Stimulated activated CD8-positive, alpha-beta memory T cell treated with anti-CD3 and anti-CD28 coated beads, Interleukin-4, amount 100 ng/mL, for 1 hour (primary cell): ENCODE measurements at regions not wholly inside any gene's neighbourhood (a gene's known extent, or its start where the extent isn't known, plus 50 kb on each side); places are given as distances from the start of the nearest gene placed in this dataset.
A peak's percentile ranks its signal among the peaks of the same experiment; 100 is the strongest.

ENCODE experiments used
- DNase-seq, 2 donors: peaks; one replicate each; pipeline ENCODE4 v3.0.0-alpha.2; 2020; ENCODE audit warnings: low read depth in 2 of 2, low spot score in 1 of 2

DNA sequence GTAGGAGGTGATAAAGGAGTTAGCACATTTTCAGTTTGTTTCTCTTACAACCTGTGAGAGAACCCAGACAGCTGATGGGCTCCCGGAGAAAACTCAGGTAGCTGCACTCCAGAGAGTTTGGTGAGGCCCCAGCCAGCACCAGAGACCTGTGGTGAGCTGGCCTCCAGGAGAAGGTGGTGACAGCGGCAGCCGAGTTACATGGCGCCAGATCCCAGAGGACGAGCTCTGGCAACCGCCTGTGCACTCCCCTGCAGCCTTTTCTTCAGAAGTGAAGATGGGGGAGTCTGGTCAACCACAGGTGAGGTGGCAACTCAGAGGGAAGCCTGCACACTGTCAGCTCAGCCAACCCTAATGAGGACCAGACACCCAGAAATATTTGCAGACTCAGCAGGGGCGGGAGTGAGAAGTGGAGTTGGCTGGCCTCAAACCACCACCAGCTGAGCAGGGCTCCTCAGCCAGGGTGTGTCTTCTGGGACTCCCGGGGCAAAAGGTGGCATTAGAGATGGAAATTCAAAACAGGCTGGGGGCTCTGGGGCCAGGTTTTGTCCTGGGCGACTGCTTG lies 209.7 kb downstream of the SETD4 start:
- no peak for DNase-seq

DNA sequence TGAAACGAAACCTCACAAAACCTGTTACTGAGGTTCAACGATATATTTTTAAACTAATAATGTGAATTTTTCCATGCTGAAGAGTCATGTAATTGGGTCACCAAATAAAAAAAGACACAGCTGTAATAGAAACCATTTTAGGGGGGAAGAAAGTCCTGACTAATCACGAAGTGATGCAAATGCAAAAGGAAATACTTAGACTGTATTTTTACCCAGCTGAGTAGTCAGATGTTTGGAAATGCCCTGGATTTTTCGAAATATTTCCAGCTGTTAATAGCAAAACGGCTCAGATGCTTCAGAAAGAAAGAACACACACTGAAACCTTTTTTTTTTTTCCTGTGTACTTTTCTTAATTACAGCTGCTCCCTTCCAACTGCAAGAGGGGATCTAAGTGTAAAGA lies 210.3 kb downstream of the SETD4 start:
- no peak for DNase-seq

- DNase-seq: no peak
Measured at GRCh38 chr21:35849144-35849543, 211.2 kb downstream of the SETD4 start.

DNA sequence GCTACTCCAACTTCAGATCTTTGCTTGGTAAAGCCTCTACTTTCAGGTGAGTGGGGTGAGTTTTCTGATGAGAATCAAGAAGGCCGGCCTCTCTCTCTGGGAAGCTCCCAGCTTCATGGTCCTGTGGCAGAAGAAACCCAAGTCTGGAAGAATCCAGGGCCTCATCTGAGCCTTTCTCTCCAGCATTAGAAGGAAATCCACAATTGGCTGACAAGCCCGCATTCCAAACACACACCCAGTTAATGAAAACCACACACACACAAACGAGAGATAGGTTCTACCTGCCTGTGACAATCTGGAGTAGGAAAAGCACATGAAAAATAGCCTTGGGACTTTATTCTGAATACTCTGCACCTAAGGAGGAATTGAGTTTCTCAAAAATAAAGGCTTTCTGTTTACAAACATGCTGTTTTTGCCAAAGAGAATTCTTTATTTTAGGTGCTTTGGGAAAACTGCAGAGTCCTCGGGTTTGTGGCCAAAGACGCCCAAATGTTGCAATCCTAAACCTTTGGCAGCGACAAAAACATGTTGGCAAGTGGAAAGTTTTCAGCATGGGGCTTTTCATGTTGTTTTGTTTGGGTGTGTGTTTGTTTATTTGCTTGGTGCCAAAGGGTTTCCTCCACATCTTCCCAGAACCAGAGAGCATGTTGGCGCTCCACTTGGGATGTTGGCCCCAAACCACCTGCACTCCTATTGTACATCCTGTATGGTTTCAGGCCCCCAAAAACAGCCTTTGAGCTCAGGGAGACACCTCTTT lies 216.2 kb downstream of the SETD4 start:
- DNase-seq: no peak

DNA sequence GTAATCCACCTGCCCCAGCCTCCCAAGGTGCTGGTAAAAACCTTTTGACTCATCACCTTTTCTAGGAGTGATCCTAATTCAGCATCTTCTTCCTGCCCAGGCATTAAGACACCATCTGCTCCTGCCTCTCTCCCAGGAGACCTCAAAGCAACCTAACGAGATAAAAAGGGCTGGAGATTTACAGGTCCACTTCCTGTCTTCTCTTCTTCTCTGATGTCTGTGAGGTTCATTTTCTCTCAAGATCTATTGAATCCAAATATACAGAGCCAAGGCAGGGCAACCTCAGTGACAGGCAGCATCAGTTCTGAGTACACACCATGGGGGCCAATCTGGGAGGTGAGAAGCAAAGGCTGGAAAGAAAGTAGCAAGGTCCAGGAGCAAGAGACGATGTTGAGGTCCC lies 219.4 kb downstream of the SETD4 start:
- no peak for DNase-seq

- peak in 1 of 2 donors; percentile 3 for DNase-seq
Measured at GRCh38 chr21:35840197-35840799, 220.0 kb downstream of the SETD4 start.

DNA sequence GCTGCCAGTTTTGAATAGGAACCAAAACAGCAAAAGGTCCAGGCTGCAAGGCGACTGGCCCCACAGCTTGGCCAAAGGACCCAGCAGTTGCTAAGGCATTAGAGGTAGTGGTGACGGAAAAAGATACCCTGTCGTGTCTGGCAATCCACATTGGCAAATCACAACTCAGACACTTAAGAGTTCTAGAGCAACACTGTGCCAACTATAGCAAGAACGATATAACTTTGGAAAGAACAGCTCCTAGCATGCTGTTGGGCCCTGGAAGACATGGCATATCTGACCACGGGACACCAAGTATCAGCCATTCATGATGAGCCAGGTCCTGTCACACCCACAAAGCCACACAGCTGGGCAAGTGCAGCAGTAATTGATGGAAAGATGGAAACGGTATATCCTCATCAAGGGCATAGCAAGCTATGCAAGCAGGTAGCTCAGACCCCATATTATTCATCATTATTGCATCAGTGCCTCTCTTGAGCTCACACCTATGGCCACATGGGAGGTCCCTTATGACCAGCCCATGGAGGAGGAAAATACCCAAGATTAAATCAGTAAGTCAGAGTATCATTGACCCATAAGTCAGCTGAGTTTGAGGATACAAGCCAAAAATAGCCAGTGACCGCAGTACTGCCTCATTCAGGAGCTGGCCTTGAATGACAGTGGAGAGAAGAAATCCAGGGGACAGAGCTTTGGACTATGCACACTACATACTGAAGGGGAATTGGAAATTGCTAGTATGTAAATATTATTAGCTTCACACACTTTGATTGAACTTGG lies 221.2 kb downstream of the SETD4 start:
- no peak for DNase-seq

GRCh38 chr21:35838350-35838749 lies 222.0 kb downstream of the SETD4 start:
- DNase-seq: no peak

- no peak for DNase-seq
Measured at GRCh38 chr21:35833991-35834390, 226.3 kb downstream of the SETD4 start.

DNA sequence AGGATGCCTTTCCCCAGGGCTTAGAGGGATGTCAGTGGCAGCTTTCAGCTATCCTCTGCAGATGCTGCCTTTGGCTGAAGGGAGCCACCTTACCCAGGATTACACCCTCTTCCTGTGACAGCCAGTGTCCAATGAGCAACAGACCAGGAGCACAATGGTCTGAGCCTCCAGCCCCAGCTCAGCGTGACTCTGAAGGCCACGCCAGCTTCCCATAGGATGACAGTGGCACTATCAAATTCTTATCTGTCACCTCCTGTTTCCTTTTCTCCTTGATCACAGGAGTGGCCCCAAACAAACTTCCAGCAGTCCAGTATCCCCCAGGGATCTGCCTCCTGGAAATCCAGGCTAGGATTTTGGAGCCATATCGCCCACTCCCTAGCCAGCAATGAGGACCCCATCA lies 226.9 kb downstream of the SETD4 start:
- DNase-seq: no peak

- DNase-seq: no peak
Measured at GRCh38 chr21:35831230-35831629, 229.1 kb downstream of the SETD4 start.

DNA sequence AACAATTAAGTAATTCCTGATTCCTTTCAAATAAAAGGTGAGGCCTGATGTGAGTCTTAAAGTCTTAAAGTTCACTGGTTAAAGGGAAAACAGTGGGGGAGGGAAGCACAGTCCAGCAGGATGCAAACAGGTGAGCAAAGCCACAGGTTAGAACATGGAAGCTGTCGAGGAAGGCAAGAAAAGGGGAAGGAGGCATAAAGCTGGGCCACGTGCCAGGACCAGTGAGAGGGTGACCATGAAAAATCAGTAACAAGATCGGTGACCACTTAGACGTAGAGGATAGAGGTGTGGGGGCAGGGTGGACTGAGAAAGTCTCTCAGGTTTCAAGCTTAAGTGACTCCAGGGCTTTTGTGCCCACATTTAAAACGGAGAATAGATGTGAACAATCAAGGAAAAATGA lies 231.3 kb downstream of the SETD4 start:
- DNase-seq: no peak

DNA sequence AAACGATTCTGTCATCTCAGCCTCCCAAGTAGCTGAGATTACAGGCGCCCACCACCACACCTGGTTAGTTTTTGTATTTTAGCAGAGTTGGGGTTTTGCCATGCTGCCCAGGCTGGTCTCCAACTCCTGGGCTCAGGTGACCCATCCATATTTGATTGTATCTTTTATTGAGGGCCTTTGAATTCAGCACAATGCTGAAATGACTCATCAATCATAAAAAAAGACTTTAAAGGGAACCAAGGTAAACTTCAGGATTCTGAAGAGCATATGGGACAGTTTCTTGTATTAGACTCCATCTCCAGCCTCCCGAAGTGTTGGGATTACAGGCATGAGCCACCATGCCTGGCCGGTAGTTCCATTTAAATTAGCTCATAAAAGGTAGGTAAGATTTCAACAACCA lies 232.2 kb downstream of the SETD4 start:
- DNase-seq: no peak

- no peak for DNase-seq
Measured at GRCh38 chr21:35827004-35827403, 233.3 kb downstream of the SETD4 start.

GRCh38 chr21:35825370-35826353 lies 234.7 kb downstream of the SETD4 start:
- no peak for DNase-seq

DNA sequence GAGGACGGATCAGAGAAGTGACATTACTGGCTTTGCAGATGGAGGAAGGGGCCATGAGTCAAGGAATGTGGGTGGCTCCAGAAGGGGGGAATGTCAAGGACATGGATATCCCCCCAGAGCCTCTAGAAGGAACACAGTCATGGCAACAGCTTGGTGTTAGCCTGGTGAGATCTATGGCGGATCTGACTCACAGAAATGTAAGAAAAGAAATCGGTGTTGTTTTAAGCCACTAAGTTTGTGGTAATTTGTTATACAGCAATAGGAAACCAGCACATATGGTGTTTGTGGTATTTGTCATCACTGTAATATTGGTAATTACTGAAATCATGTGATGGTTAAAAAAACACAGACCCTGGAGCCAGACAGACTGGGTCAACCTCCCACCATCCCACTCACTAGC lies 236.2 kb downstream of the SETD4 start:
- no peak for DNase-seq

DNA sequence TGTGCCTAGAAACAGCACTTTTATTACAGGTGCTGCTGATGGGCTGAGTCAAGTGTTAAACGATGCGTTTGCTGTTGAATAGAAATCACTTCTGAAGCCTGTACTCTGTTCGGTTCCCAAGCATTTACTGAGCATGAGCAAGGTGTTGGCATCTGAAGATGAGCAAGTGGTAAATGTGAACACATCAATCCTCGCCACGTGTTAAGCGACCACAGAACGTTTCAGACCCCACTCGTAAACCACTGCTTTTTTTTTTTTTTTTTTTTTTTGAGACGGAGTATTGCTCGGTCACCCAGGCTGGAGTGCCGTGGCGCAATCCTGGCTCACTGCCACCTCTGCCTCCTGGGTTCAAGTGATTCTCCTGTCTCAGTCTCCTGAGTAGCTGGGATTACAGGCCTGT lies 241.2 kb downstream of the SETD4 start:
- no peak for DNase-seq

- no peak for DNase-seq
Measured at GRCh38 chr21:35818597-35818996, 241.7 kb downstream of the SETD4 start.

DNA sequence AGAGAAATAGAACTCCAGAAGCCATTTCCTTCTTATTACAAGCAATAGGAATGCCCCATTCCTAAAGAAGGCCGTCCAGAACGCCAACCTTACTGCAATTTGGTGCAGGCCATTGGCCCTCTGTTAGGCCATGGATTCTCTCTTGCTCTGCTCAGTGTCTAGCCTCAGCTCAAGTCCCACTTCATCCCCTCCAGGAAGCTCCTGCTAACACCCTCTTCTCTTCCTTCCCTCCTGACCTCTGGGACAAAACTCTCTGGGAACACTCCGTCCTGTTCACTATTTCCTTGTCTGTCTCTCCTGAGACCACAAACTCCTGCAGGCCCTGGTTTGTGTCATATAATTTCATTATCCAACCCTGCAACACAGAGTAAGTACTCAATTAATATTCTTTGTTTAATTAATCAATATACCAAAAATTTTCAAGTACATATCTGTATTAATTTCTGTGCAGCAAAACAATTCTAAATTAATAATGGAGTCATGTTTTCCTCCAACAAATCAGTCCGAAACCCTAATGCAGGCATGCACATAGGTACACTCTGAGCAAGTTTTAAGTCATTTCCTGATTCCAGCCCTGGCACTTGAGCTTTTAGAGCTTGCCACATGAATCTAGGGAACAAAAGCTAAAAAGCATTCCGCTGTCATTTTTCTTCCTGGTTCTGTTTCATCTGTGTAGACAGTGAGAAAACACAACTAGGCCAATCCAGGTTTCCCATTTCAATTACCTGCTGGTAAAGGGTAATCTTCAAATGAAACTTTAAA lies 245.3 kb downstream of the SETD4 start:
- no peak for DNase-seq

DNA sequence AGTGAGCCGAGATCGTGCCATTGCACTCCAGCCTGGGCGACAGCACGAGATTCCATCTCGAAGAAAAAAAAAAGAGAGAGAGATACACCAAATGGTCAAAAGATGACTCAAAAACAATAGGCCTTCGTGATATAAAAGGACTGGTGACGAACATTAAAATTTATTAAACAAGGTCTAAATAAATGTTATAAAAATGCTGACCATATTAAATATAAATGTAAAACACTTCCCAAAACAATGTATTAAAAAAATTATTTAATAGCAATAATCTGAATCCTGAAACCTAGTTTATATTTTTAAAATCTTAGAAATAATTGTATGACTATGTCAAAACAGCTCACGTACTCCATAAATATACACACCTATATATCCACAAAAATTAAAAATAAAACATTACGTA lies 247.6 kb downstream of the SETD4 start:
- no peak for DNase-seq
